HEK293 (cell line): ENCODE measurements at regions not wholly inside any gene's neighbourhood (a gene's known extent, or its start where the extent isn't known, plus 50 kb on each side); places are given as distances from the start of the nearest gene placed in this dataset.

Source experiments
- ZBTB8A ChIP-seq: fragments of 450-650 bp; formaldehyde crosslinking; IDR thresholded peaks from 2 replicates; pipeline ENCODE4 v1.5.1; 2016; ENCODE audit warnings: missing biosample characterization, missing genetic modification characterization
- ZNF24 ChIP-seq: fragments of 450-650 bp; formaldehyde crosslinking; IDR thresholded peaks from 2 replicates; pipeline ENCODE4 v1.5.1; 2016; ENCODE audit warnings: missing biosample characterization, missing genetic modification characterization
- ZNF274 ChIP-seq, 2 experiments: fragments of 200-500 bp in 1 of 2; fragments of 450-650 bp in 1 of 2; sonication (Bioruptor generic) in 1 of 2; formaldehyde crosslinking in 1 of 2; IDR thresholded peaks; 2 replicates each; pipeline versions ENCODE4 v1.5.1 to v1.6.1; 2014 to 2016; ENCODE audit warnings: borderline replicate concordance in 1 of 2, inconsistent platforms in 1 of 2, low read length in 1 of 2, missing biosample characterization in 1 of 2, missing genetic modification characterization in 1 of 2
- ZNF549 ChIP-seq: fragments of 450-650 bp; IDR thresholded peaks from 2 replicates; pipeline ENCODE4 v1.5.1; 2018; ENCODE audit warnings: missing biosample characterization, missing genetic modification characterization, mild to moderate bottlenecking, inconsistent platforms, moderate library complexity
- TF ChIP-seq, protein P1 (sequence below): fragments of 450-650 bp; formaldehyde crosslinking; IDR thresholded peaks from 2 replicates; pipeline ENCODE4 v1.5.1; 2016; ENCODE audit warnings: missing biosample characterization, missing genetic modification characterization

GRCh38 chr4:112884406-112884805 lies 165.0 kb upstream of the ANK2 start:
- TF ChIP-seq, protein P1, sequence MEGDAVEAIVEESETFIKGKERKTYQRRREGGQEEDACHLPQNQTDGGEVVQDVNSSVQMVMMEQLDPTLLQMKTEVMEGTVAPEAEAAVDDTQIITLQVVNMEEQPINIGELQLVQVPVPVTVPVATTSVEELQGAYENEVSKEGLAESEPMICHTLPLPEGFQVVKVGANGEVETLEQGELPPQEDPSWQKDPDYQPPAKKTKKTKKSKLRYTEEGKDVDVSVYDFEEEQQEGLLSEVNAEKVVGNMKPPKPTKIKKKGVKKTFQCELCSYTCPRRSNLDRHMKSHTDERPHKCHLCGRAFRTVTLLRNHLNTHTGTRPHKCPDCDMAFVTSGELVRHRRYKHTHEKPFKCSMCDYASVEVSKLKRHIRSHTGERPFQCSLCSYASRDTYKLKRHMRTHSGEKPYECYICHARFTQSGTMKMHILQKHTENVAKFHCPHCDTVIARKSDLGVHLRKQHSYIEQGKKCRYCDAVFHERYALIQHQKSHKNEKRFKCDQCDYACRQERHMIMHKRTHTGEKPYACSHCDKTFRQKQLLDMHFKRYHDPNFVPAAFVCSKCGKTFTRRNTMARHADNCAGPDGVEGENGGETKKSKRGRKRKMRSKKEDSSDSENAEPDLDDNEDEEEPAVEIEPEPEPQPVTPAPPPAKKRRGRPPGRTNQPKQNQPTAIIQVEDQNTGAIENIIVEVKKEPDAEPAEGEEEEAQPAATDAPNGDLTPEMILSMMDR (tag by site-specific recombination), result no peak
- TF ChIP-seq ZNF274 (IDR thresholded peaks at IDR 0.05; ENCODE audit: low read length) (no peak), ZNF274 (tag by site-specific recombination; IDR thresholded peaks at IDR 0.05; ENCODE audit: borderline replicate concordance) (no peak), ZNF24 (tag by site-specific recombination) (no peak), ZBTB8A (tag by site-specific recombination) (no peak), ZNF549 (tag by site-specific recombination) (no peak)
